Retinal pigment epithelial cell (primary cell): ENCODE measurements at regions not wholly inside any gene's neighbourhood (a gene's known extent, or its start where the extent isn't known, plus 50 kb on each side); places are given as distances from the start of the nearest gene placed in this dataset.

Experiments used
- DNase-seq: peaks from one replicate; pipeline ENCODE4 v3.0.0-alpha.2; 2010; ENCODE audit warnings: low read depth
- H3K4me3 ChIP-seq: 2 replicates; pipeline ENCODE4 v1.5.1; 2011; ENCODE audit warnings: mild to moderate bottlenecking, low read length, control low read depth, moderate library complexity
- TF ChIP-seq, protein P1 (sequence below): conservative IDR thresholded peaks from 2 replicates; pipeline ENCODE4 v1.5.1; 2011; ENCODE audit warnings: low read depth, low read length, control low read depth, inconsistent platforms

DNA sequence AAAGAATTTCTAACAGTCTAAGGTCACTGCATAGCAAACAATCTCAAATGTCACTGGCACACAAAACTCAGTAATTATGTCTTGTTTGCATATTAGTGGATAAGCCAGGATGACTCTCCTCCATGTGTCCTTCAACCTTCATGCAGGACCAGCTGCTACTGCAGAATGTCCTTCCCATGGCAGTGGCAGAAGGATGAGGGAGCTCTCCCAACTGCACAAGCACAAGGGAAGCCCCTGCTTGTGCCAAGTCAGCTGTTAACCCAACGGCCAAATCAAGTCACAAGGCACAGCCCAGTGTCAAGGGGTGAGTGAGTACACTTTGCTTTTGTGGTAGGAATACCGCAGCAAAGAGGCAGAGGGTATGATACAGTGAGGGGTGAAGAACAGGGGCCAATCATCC is 59.3 kb upstream of the VWC2 start:
- TF ChIP-seq, protein P1, sequence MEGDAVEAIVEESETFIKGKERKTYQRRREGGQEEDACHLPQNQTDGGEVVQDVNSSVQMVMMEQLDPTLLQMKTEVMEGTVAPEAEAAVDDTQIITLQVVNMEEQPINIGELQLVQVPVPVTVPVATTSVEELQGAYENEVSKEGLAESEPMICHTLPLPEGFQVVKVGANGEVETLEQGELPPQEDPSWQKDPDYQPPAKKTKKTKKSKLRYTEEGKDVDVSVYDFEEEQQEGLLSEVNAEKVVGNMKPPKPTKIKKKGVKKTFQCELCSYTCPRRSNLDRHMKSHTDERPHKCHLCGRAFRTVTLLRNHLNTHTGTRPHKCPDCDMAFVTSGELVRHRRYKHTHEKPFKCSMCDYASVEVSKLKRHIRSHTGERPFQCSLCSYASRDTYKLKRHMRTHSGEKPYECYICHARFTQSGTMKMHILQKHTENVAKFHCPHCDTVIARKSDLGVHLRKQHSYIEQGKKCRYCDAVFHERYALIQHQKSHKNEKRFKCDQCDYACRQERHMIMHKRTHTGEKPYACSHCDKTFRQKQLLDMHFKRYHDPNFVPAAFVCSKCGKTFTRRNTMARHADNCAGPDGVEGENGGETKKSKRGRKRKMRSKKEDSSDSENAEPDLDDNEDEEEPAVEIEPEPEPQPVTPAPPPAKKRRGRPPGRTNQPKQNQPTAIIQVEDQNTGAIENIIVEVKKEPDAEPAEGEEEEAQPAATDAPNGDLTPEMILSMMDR: no peak
- DNase-seq: no peak
- no peak overlapping the region for H3K4me3 ChIP-seq

DNA sequence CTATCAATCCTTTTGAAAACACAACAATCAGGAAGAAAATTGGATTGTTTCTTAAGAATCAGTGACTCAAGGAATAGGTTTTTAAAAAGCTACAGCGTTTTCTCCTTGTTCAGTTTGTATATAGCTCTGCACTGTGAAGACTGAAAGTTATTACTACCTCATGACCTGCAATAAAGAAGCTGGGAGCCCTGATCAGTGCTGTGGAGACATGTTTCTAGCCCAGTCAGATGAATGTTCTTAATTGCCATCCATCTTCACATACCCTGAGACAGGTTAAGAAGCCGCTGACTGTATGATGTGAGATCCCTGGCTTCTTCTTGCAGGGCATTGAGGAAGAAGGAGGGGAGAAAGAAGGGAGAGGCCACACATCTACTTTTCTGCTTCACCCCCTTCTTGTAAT is 58.0 kb upstream of the VWC2 start:
- no peak for DNase-seq
- no peak overlapping the region for H3K4me3 ChIP-seq
- TF ChIP-seq, protein P1: no peak

DNA sequence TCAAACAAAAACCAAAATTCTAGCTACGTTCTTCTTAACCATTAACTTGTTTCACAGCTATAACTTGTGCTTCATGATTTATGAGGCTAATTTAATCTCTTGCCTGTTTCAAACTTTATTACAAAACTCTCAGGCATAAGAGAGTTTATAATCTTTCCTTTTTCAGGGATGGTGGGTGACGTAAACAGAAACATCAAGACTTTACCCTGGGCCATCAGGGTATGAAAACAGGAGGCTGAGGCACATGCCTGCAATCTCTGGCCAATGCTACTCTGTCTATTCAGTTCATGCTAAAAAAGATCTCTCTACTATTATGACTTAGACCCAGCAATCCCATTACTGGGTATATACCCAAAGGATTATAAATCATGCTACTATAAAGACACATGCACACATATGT is 55.9 kb upstream of the VWC2 start:
- TF ChIP-seq, protein P1: no peak
- no peak for DNase-seq
- H3K4me3 ChIP-seq: no peak overlapping the region

DNA sequence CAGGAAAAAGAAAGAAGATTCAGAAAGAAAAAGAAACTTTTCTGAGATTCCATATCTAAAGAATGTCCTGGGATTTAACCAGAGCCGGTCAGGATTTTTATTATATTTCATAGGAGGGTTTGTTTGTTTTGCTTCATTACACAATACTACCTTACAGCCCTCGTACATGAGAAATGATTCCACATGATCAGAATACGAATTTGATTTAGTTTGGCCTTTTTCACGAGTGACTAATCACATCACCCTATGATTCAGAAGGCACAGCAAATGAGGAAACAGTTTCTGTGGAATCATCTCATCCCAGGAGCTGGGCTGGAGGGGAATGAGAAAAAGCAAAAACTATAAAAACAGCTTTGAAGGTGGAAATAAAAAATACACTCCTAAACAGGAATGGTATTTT is 54.7 kb upstream of the VWC2 start:
- no peak overlapping the region for H3K4me3 ChIP-seq
- TF ChIP-seq, protein P1: no peak
- no peak for DNase-seq

DNA sequence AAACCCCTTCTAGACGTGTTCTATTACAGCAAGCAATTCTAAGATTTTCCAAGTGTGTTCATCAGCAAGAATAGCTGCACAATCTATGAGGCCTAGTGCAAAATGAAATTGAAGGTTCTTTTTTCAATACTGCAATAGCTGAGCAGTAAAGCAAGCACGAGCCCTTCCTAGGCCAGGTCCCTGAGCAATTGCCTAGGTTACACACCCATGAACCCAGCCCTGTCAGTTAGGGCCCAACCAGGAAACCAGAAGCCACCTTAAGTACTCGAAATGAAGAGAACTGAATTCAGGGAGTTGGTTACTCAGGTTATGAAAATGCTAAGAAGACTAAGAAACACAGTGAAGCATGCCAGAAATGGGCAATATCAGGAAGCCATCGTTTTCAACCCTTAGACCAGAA is 52.0 kb upstream of the VWC2 start:
- TF ChIP-seq, protein P1: no peak
- no peak overlapping the region for H3K4me3 ChIP-seq
- no peak for DNase-seq
